ENCODE measurements at regions not wholly inside any gene's neighbourhood (a gene's known extent, or its start where the extent isn't known, plus 50 kb on each side); places are given as distances from the start of the nearest gene placed in this dataset.

GRCh38 chr2:12314127-12314760, 402.5 kb upstream of the TRIB2 start:
- no peak overlapping the region for H3K4me3 ChIP-seq (ENCODE audit: low read depth, low read length)
- H3K36me3 ChIP-seq, result no peaks in the 10 kb centered on the region
- no peak for DNase-seq
- no peak for TF ChIP-seq CTCF (IDR thresholded peaks at IDR 0.05; ENCODE audit: low read depth, low read length)
- no peaks in the 10 kb centered on the region for H3K27me3 ChIP-seq
- no peaks in the 10 kb centered on the region for H3K9me3 ChIP-seq
- H3K4me1 ChIP-seq, result peaks cover 3% of the 10 kb centered on the region

GRCh38 chr2:12315224-12315623, 401.5 kb upstream of the TRIB2 start:
- no peak for TF ChIP-seq CTCF (IDR thresholded peaks at IDR 0.05; ENCODE audit: low read depth, low read length)
- no peak for DNase-seq

GRCh38 chr2:12316476-12316875, 400.3 kb upstream of the TRIB2 start:
- no peaks in the 10 kb centered on the region for H3K9me3 ChIP-seq
- peaks cover 11% of the 10 kb centered on the region for H3K4me1 ChIP-seq
- no peak overlapping the region for H3K4me3 ChIP-seq (ENCODE audit: low read depth, low read length)
- no peak for TF ChIP-seq CTCF (IDR thresholded peaks at IDR 0.05; ENCODE audit: low read depth, low read length)
- no peak for DNase-seq
- no peaks in the 10 kb centered on the region for H3K36me3 ChIP-seq
- H3K27me3 ChIP-seq, result no peaks in the 10 kb centered on the region

More at GRCh38 chr2:12315224-12315623, 401.5 kb upstream of the TRIB2 start:
- no peaks in the 10 kb centered on the region for H3K36me3 ChIP-seq
- peaks cover 7% of the 10 kb centered on the region for H3K4me1 ChIP-seq
- H3K27me3 ChIP-seq, result no peaks in the 10 kb centered on the region
- H3K4me3 ChIP-seq (ENCODE audit: low read depth, low read length), result no peak overlapping the region
- no peaks in the 10 kb centered on the region for H3K9me3 ChIP-seq

- H3K9me3 ChIP-seq, result no peaks in the 10 kb centered on the region
- no peaks in the 10 kb centered on the region for H3K36me3 ChIP-seq
- no peak for DNase-seq
- no peak for TF ChIP-seq CTCF (IDR thresholded peaks at IDR 0.05; ENCODE audit: low read depth, low read length)
- peaks cover 11% of the 10 kb centered on the region for H3K4me1 ChIP-seq
- no peaks in the 10 kb centered on the region for H3K27me3 ChIP-seq
- H3K4me3 ChIP-seq (ENCODE audit: low read depth, low read length), result no peak overlapping the region
Observed at GRCh38 chr2:12317286-12317685, 399.4 kb upstream of the TRIB2 start.

- Histone ChIP-seq H3K27me3 (no peaks in the 10 kb centered on the region), H3K4me1 (peaks cover 11% of the 10 kb centered on the region), H3K36me3 (no peaks in the 10 kb centered on the region), H3K9me3 (no peaks in the 10 kb centered on the region), H3K4me3 (ENCODE audit: low read depth, low read length) (no peak overlapping the region)
- TF ChIP-seq CTCF (IDR thresholded peaks at IDR 0.05; ENCODE audit: low read depth, low read length), result no peak
- DNase-seq, result no peak
Observed at GRCh38 chr2:12317814-12318426, 398.8 kb upstream of the TRIB2 start.

- no peak overlapping the region for H3K4me3 ChIP-seq (ENCODE audit: low read depth, low read length)
- H3K9me3 ChIP-seq, result no peaks in the 10 kb centered on the region
- no peaks in the 10 kb centered on the region for H3K36me3 ChIP-seq
- DNase-seq, result no peak
- H3K4me1 ChIP-seq, result peaks cover 11% of the 10 kb centered on the region
- TF ChIP-seq CTCF (IDR thresholded peaks at IDR 0.05; ENCODE audit: low read depth, low read length), result no peak
- H3K27me3 ChIP-seq, result no peaks in the 10 kb centered on the region
Observed at GRCh38 chr2:12318427-12319057, 398.2 kb upstream of the TRIB2 start.

Data from BE2C (cell line).